ENCODE measurements at regions not wholly inside any gene's neighbourhood (a gene's known extent, or its start where the extent isn't known, plus 50 kb on each side); places are given as distances from the start of the nearest gene placed in this dataset.

GRCh38 chr16:61007694-61008093 is 1028.5 kb downstream of the CDH8 start:
- FAIRE-seq: no peak
- 20% methylated on average over 8 of the region's 8 CpGs for WGBS (ENCODE audit: missing lambda C conversion rate)
- H3K9me3 ChIP-seq: no peaks in the 10 kb centered on the region
- TF ChIP-seq ZC3H11A (IDR thresholded peaks at IDR 0.05) (no peak), MAFK (IDR thresholded peaks at IDR 0.05; ENCODE audit: partially characterized antibody) (peak; percentile 68)
- H3K4me1 ChIP-seq: no peaks in the 10 kb centered on the region
- CTCF ChIA-PET: no interaction called here
- POLR2A ChIA-PET: no interaction called here
- no peak overlapping the region for H3K27ac ChIP-seq
- no peak for ATAC-seq
- H3K4me3 ChIP-seq: no peak overlapping the region
- no peak overlapping the region for H3K4me2 ChIP-seq
- DNase-seq (ENCODE audit: low read depth in 1 of 2, low spot score in 1 of 2): peak in 1 of 2 experiments; percentile 5

GRCh38 chr16:61005952-61006351 is 1030.3 kb downstream of the CDH8 start:
- POLR2A ChIA-PET: no interaction called here
- Histone ChIP-seq H3K9me3 (no peaks in the 10 kb centered on the region), H3K4me2 (no peak overlapping the region), H3K27ac (no peak overlapping the region), H3K4me1 (no peaks in the 10 kb centered on the region), H3K4me3 (no peak overlapping the region)
- 15% methylated on average over 2 of the region's 2 CpGs for WGBS (ENCODE audit: missing lambda C conversion rate)
- TF ChIP-seq RARB (CRISPR knock-in tag; IDR thresholded peaks at IDR 0.05): no peak
- TF ChIP-seq KDM5A (IDR thresholded peaks at IDR 0.05): no peak
- TF ChIP-seq CBX2 (IDR thresholded peaks at IDR 0.05; ENCODE audit: borderline replicate concordance, low read depth): no peak
- no peak for TF ChIP-seq POLR2A (IDR thresholded peaks at IDR 0.05; ENCODE audit: low read length)
- no peak for TF ChIP-seq CTCF (IDR thresholded peaks at IDR 0.05)
- no peak for TF ChIP-seq HMGXB4 (CRISPR knock-in tag; IDR thresholded peaks at IDR 0.05; ENCODE audit: borderline replicate concordance)
- no peak for TF ChIP-seq HES2 (IDR thresholded peaks at IDR 0.05)
- TF ChIP-seq HOXB5 (CRISPR knock-in tag; IDR thresholded peaks at IDR 0.05): no peak
- TF ChIP-seq MAFK (IDR thresholded peaks at IDR 0.05; ENCODE audit: partially characterized antibody): no peak
- no peak for TF ChIP-seq ESRRA (IDR thresholded peaks at IDR 0.05; ENCODE audit: borderline replicate concordance, low read length)
- no peak for TF ChIP-seq MYC (IDR thresholded peaks at IDR 0.05; ENCODE audit: borderline replicate concordance, low read length)
- no peak for TF ChIP-seq BHLHE40 (IDR thresholded peaks at IDR 0.05; ENCODE audit: low read depth, low read length)
- TF ChIP-seq EHF (CRISPR knock-in tag; IDR thresholded peaks at IDR 0.05): no peak
- TF ChIP-seq NPAS2 (CRISPR knock-in tag; IDR thresholded peaks at IDR 0.05; ENCODE audit: borderline replicate concordance): no peak
- CTCF ChIA-PET: no interaction called here
- FAIRE-seq (no peak), DNase-seq (ENCODE audit: low read depth in 1 of 2, low spot score in 1 of 2) (no peak), ATAC-seq (no peak)

- H3K4me1 ChIP-seq: no peaks in the 10 kb centered on the region
- CTCF ChIA-PET: interaction anchor here (0.7 kb wide), 1 partner anchor 1231 kb away, joined by 4 read pairs; no protein-coding TSS in a partner anchor
- POLR2A ChIA-PET: no interaction called here
- no peak for FAIRE-seq
- H3K4me3 ChIP-seq: no peak overlapping the region
- no peak for ATAC-seq
- no peak overlapping the region for H3K4me2 ChIP-seq
- WGBS (ENCODE audit: missing lambda C conversion rate): 4% methylated on average over 4 of the region's 4 CpGs
- no peak for TF ChIP-seq EP300 (IDR thresholded peaks at IDR 0.05)
- TF ChIP-seq USF2 (IDR thresholded peaks at IDR 0.05): no peak
- H3K27ac ChIP-seq: no peak overlapping the region
- no peak for DNase-seq (ENCODE audit: low read depth in 1 of 2, low spot score in 1 of 2)
- no peaks in the 10 kb centered on the region for H3K9me3 ChIP-seq
Measured at GRCh38 chr16:61002479-61003204, 1033.6 kb downstream of the CDH8 start.
